ENCODE measurements at regions not wholly inside any gene's neighbourhood (a gene's known extent, or its start where the extent isn't known, plus 50 kb on each side); places are given as distances from the start of the nearest gene placed in this dataset.

- DNase-seq (peak in 1 of 3 donors; percentile 27), ATAC-seq (no peak)
- WGBS, result 85% methylated on average over 24 of the region's 24 CpGs
- intact Hi-C loops (cut with DNase I), result no loop called here
- H3K27ac ChIP-seq (ENCODE audit: low read length), result no peak overlapping the region
- H3K4me3 ChIP-seq (ENCODE audit: low read length), result no peak overlapping the region
- H3K9me3 ChIP-seq (ENCODE audit: control insufficient read depth, low read length), result no peaks in the 10 kb centered on the region
- no peaks in the 10 kb centered on the region for H3K27me3 ChIP-seq (ENCODE audit: control insufficient read depth, insufficient read depth)
- no peaks in the 10 kb centered on the region for H3K4me1 ChIP-seq (ENCODE audit: control insufficient read depth, insufficient read depth, low read length)
These were observed 58.5 kb downstream of the DLL1 start for GRCh38 chr6:170232186-170233002.

- 78% methylated on average over 22 of the region's 22 CpGs for WGBS
These were observed 59.3 kb downstream of the DLL1 start for GRCh38 chr6:170231293-170232185.

GRCh38 chr6:170230520-170231292 is 60.2 kb downstream of the DLL1 start:
- Histone ChIP-seq H3K27me3 (ENCODE audit: control insufficient read depth, insufficient read depth) (no peaks in the 10 kb centered on the region), H3K4me1 (ENCODE audit: control insufficient read depth, insufficient read depth, low read length) (no peaks in the 10 kb centered on the region), H3K4me3 (ENCODE audit: low read length) (no peak overlapping the region), H3K9me3 (ENCODE audit: control insufficient read depth, low read length) (no peaks in the 10 kb centered on the region), H3K27ac (ENCODE audit: low read length) (no peak overlapping the region)
- DNase-seq (peak in 1 of 3 donors; percentile 43), ATAC-seq (peak; percentile 34 to 48)
- WGBS, result 83% methylated on average over 19 of the region's 19 CpGs
- intact Hi-C loops (cut with DNase I), result no loop called here

More at GRCh38 chr6:170231293-170232185, 59.3 kb downstream of the DLL1 start:
- Histone ChIP-seq H3K4me3 (ENCODE audit: low read length) (no peak overlapping the region), H3K27me3 (ENCODE audit: control insufficient read depth, insufficient read depth) (no peaks in the 10 kb centered on the region), H3K4me1 (ENCODE audit: control insufficient read depth, insufficient read depth, low read length) (no peaks in the 10 kb centered on the region), H3K9me3 (ENCODE audit: control insufficient read depth, low read length) (no peaks in the 10 kb centered on the region), H3K27ac (ENCODE audit: low read length) (no peak overlapping the region)
- ATAC-seq, result no peak
- DNase-seq, result peak; percentile 1 to 30 (median 26)
- intact Hi-C loops (cut with DNase I), result no loop called here

- Histone ChIP-seq H3K27ac (ENCODE audit: low read length) (no peak overlapping the region), H3K4me1 (ENCODE audit: control insufficient read depth, insufficient read depth, low read length) (no peaks in the 10 kb centered on the region), H3K9me3 (ENCODE audit: control insufficient read depth, low read length) (no peaks in the 10 kb centered on the region), H3K4me3 (ENCODE audit: low read length) (no peak overlapping the region), H3K27me3 (ENCODE audit: control insufficient read depth, insufficient read depth) (no peaks in the 10 kb centered on the region)
- DNase-seq, result peak in 1 of 3 donors; percentile 49
- ATAC-seq, result peak; percentile 6 to 7
- 85% methylated on average over 25 of the region's 25 CpGs for WGBS
- intact Hi-C loops (cut with DNase I), result no loop called here
These were observed 60.9 kb downstream of the DLL1 start for GRCh38 chr6:170229851-170230519.

GRCh38 chr6:170229396-170229795 is 61.5 kb downstream of the DLL1 start:
- H3K4me3 ChIP-seq (ENCODE audit: low read length), result no peak overlapping the region
- H3K27me3 ChIP-seq (ENCODE audit: control insufficient read depth, insufficient read depth), result no peaks in the 10 kb centered on the region
- DNase-seq (peak in 1 of 3 donors; percentile 45), ATAC-seq (no peak)
- intact Hi-C loops (cut with DNase I), result no loop called here
- no peaks in the 10 kb centered on the region for H3K4me1 ChIP-seq (ENCODE audit: control insufficient read depth, insufficient read depth, low read length)
- H3K9me3 ChIP-seq (ENCODE audit: control insufficient read depth, low read length), result no peaks in the 10 kb centered on the region
- H3K27ac ChIP-seq (ENCODE audit: low read length), result no peak overlapping the region
- 78% methylated on average over 15 of the region's 15 CpGs for WGBS

GRCh38 chr6:170228946-170229310 is 62.0 kb downstream of the DLL1 start:
- Histone ChIP-seq H3K27ac (ENCODE audit: low read length) (no peak overlapping the region), H3K4me3 (ENCODE audit: low read length) (no peak overlapping the region), H3K27me3 (ENCODE audit: control insufficient read depth, insufficient read depth) (no peaks in the 10 kb centered on the region), H3K9me3 (ENCODE audit: control insufficient read depth, low read length) (no peaks in the 10 kb centered on the region), H3K4me1 (ENCODE audit: control insufficient read depth, insufficient read depth, low read length) (no peaks in the 10 kb centered on the region)
- ATAC-seq, result no peak
- WGBS, result 93% methylated on average over 14 of the region's 14 CpGs
- no peak for DNase-seq
- intact Hi-C loops (cut with DNase I), result no loop called here

GRCh38 chr6:170227996-170228945 is 62.6 kb downstream of the DLL1 start:
- Histone ChIP-seq H3K27me3 (ENCODE audit: control insufficient read depth, insufficient read depth) (no peaks in the 10 kb centered on the region), H3K4me3 (ENCODE audit: low read length) (no peak overlapping the region), H3K4me1 (ENCODE audit: control insufficient read depth, insufficient read depth, low read length) (no peaks in the 10 kb centered on the region), H3K27ac (ENCODE audit: low read length) (no peak overlapping the region), H3K9me3 (ENCODE audit: control insufficient read depth, low read length) (no peaks in the 10 kb centered on the region)
- no peak for DNase-seq
- 91% methylated on average over 24 of the region's 24 CpGs for WGBS
- intact Hi-C loops (cut with DNase I), result no loop called here
- ATAC-seq, result no peak

GRCh38 chr6:170227521-170227983 is 63.3 kb downstream of the DLL1 start:
- no peak for DNase-seq
- intact Hi-C loops (cut with DNase I), result no loop called here
- no peaks in the 10 kb centered on the region for H3K9me3 ChIP-seq (ENCODE audit: control insufficient read depth, low read length)
- no peak overlapping the region for H3K4me3 ChIP-seq (ENCODE audit: low read length)
- WGBS, result 94% methylated on average over 14 of the region's 14 CpGs
- H3K4me1 ChIP-seq (ENCODE audit: control insufficient read depth, insufficient read depth, low read length), result no peaks in the 10 kb centered on the region
- no peak for ATAC-seq
- no peak overlapping the region for H3K27ac ChIP-seq (ENCODE audit: low read length)
- no peaks in the 10 kb centered on the region for H3K27me3 ChIP-seq (ENCODE audit: control insufficient read depth, insufficient read depth)

GRCh38 chr6:170226647-170227046 is 64.2 kb downstream of the DLL1 start:
- no peaks in the 10 kb centered on the region for H3K9me3 ChIP-seq (ENCODE audit: control insufficient read depth, low read length)
- no peak for ATAC-seq
- WGBS, result 87% methylated on average over 9 of the region's 9 CpGs

More at GRCh38 chr6:170226647-170227046, 64.2 kb downstream of the DLL1 start:
- DNase-seq, result no peak
- intact Hi-C loops (cut with DNase I), result no loop called here
- no peaks in the 10 kb centered on the region for H3K27me3 ChIP-seq (ENCODE audit: control insufficient read depth, insufficient read depth)
- no peak overlapping the region for H3K27ac ChIP-seq (ENCODE audit: low read length)
- no peaks in the 10 kb centered on the region for H3K4me1 ChIP-seq (ENCODE audit: control insufficient read depth, insufficient read depth, low read length)
- no peak overlapping the region for H3K4me3 ChIP-seq (ENCODE audit: low read length)

Measured in right cardiac atrium (tissue), 5 donors.